ENCODE measurements at regions not wholly inside any gene's neighbourhood (a gene's known extent, or its start where the extent isn't known, plus 50 kb on each side); places are given as distances from the start of the nearest gene placed in this dataset.
"Not testable (repeated sequence)": the region's sequence is repeated elsewhere in the genome, so short reads cannot be mapped to it uniquely, and the experiment has no call there.

GRCh38 chr6:56799989-56800388, 154.9 kb upstream of the BEND6 start:
- DNase-seq: no peak

- DNase-seq: no peak
Measured at GRCh38 chr6:56798163-56798562, 155.5 kb upstream of the DST start.

- no peak for DNase-seq
Measured at GRCh38 chr6:56796196-56796532, 153.5 kb upstream of the DST start.

GRCh38 chr6:56795466-56796195, 152.9 kb upstream of the DST start:
- DNase-seq: no peak

- no peak for DNase-seq
Measured at GRCh38 chr6:56794421-56794820, 151.7 kb upstream of the DST start.

GRCh38 chr6:56793938-56794337, 151.2 kb upstream of the DST start:
- no peak for DNase-seq

- DNase-seq: no peak
Measured at GRCh38 chr6:56790414-56790813, 147.7 kb upstream of the DST start.

GRCh38 chr6:56789879-56790278, 147.2 kb upstream of the DST start:
- DNase-seq: no peak

GRCh38 chr6:56789342-56789741, 146.7 kb upstream of the DST start:
- DNase-seq: no peak

GRCh38 chr6:56787209-56787608, 144.5 kb upstream of the DST start:
- no peak for DNase-seq

GRCh38 chr6:56786256-56786655, 143.6 kb upstream of the DST start:
- no peak for DNase-seq

- not testable (repeated sequence) for DNase-seq
Measured at GRCh38 chr6:56785536-56785935, 142.8 kb upstream of the DST start.

GRCh38 chr6:56780109-56780508, 137.4 kb upstream of the DST start:
- not testable (repeated sequence) for DNase-seq

- not testable (repeated sequence) for DNase-seq
Measured at GRCh38 chr6:56778503-56778902, 135.8 kb upstream of the DST start.

- no peak for DNase-seq
Measured at GRCh38 chr6:56775498-56776166, 132.9 kb upstream of the DST start.

- no peak for DNase-seq
Measured at GRCh38 chr6:56772737-56773184, 130.1 kb upstream of the DST start.

GRCh38 chr6:56771929-56772607, 129.4 kb upstream of the DST start:
- DNase-seq: no peak

GRCh38 chr6:56771189-56771588, 128.5 kb upstream of the DST start:
- DNase-seq: no peak

- no peak for DNase-seq
Measured at GRCh38 chr6:56770011-56770520, 127.4 kb upstream of the DST start.

- DNase-seq: no peak
Measured at GRCh38 chr6:56767892-56768531, 125.3 kb upstream of the DST start.

- no peak for DNase-seq
Measured at GRCh38 chr6:56767435-56767834, 124.7 kb upstream of the DST start.

GRCh38 chr6:56766806-56767178, 124.1 kb upstream of the DST start:
- DNase-seq: no peak

- no peak for DNase-seq
Measured at GRCh38 chr6:56766139-56766805, 123.6 kb upstream of the DST start.

All from NCI-H748 treated with DMSO at 0.1 percent for 48 hours (cell line).